ENCODE measurements at regions not wholly inside any gene's neighbourhood (a gene's known extent, or its start where the extent isn't known, plus 50 kb on each side); places are given as distances from the start of the nearest gene placed in this dataset.
"Not testable (repeated sequence)": the region's sequence is repeated elsewhere in the genome, so short reads cannot be mapped to it uniquely, and the experiment has no call there.

DNA sequence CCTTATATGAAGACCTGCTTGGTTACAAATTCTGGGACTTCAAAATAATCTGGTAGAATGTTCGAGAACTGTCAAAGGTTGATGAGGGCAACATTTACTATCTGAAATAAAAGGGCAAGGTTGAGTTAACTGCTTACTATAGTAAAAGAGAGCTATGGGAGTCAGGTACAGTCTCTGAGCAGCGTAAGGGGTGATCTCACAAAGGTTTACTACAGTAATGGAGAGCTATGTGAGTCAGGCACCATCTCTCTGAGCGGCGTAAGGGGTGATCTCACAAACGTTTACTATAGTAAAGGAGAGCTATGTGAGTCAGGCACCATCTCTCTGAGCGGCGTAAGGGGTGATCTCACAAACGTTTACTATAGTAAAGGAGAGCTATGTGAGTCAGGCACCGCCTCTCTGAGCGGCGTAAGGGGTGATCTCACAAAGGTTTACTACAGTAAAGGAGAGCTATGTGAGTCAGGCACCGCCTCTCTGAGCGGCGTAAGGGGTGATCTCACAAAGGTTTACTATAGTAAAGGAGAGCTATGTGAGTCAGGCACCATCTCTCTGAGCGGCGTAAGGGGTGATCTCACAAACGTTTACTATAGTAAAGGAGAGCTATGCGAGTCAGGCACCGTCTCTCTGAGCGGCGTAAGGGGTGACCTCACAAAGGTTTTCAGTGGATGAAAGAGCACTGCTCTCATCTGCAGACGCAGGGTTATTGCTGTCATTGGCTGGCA lies 439.6 kb upstream of the B3GAT1 start:
- DNase-seq (ENCODE audit: low read depth in 2 of 2, low spot score in 1 of 2): not testable (repeated sequence)

DNA sequence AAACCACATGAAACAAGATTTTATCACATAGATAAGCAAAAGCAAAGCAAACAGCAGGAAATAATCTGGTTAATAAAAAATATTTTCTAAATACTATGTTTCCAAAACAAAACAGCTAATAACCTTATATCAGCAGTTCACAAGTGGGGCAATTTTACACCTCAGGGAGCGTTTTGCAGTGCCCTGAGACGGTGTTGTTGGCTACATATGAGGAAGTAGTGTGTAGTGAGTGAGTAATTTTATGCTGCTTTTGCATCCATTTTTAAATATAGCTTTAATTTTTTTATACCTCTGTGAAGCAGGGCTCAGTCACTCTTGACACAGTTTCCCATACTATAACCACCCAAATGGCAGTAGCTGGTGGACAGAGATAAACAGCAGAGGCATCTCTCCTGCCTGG lies 438.5 kb upstream of the B3GAT1 start:
- DNase-seq (ENCODE audit: low read depth in 2 of 2, low spot score in 1 of 2): no peak

DNA sequence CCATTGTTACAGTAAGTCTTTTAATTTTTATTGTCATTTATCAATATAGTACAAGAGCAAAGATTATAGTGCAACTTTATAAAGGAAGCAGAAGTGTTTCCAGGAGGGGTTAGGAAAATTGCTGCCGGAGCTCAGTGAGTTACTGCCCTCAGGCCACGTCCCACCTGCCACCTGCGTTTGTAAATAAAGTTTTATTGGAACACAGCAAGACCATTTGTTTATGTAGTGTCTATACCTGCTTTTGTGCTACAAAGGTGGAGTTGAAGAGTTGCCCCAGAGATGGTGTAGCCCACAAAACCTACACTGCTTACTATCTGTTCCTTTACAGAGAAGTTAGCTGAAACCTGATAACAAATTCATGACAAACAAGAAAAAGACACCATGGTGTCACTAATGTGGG lies 437.8 kb upstream of the B3GAT1 start:
- DNase-seq (ENCODE audit: low read depth in 2 of 2, low spot score in 1 of 2): no peak

DNA sequence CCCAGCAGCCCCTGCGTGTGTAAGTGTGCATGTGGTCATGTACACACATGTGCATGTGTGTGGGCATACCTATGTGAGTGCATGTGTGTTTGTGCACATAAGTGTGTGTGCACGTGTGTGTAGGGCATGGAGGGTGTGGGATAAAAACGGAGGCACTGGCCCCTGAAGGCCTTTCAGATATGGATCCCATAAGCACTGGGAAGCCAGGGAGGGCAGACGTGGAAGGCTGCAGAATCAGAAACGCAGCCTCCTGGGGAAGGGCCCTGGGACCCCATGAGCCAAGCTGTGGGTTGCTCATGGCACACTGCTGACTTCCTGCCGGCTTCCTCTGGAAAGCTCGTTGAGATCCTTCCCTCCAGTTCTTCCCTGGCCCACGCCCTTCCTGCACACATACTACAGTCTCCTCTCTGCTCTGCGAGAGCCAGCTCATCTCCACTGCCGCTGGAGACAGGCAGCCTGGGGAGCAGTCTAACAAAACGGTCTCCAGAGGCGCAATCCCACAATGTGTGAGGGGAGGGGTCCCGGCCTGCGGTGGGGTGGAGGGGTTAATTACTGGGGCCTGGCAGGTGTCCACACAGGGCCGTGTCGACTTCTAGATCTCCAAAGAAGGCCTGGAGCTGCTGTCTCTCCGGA lies 435.2 kb upstream of the B3GAT1 start:
- DNase-seq (ENCODE audit: low read depth in 2 of 2, low spot score in 1 of 2): no peak

DNA sequence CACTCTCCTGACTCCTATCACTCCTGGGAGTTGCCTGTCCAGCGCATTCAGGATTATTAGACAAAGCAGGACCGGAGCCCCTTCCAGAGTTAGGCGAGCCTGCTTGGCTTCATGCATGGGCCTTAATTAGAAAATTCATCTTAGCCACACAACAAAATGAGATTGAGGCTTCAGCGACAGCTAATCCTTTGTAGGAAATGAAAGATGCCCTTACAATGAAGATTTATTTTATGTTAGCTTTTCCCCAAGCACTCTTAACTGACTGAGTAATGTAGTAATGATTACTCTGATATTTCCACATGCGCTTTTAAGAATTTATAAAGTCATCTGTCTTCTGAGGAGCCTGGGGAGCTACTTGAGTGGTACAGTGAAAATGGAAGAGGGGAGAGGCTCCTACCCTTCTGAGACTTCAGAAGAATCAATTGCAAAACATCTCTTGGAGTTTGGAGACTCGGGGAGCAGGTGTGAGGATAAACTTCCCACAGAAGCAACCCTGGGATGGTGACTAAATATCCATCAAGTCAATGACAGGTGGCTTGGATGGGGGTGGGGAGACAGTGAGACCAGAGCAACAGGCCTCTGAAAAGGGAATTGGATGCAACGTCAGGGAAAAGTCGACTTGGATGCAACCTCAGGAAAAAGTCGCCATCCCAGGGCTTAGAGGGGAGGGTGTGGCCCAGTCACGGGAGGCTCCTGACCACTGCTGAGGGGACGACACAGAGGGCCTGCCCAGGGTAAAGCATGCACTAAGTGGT lies 434.5 kb upstream of the B3GAT1 start:
- DNase-seq (ENCODE audit: low read depth in 2 of 2, low spot score in 1 of 2): no peak

DNA sequence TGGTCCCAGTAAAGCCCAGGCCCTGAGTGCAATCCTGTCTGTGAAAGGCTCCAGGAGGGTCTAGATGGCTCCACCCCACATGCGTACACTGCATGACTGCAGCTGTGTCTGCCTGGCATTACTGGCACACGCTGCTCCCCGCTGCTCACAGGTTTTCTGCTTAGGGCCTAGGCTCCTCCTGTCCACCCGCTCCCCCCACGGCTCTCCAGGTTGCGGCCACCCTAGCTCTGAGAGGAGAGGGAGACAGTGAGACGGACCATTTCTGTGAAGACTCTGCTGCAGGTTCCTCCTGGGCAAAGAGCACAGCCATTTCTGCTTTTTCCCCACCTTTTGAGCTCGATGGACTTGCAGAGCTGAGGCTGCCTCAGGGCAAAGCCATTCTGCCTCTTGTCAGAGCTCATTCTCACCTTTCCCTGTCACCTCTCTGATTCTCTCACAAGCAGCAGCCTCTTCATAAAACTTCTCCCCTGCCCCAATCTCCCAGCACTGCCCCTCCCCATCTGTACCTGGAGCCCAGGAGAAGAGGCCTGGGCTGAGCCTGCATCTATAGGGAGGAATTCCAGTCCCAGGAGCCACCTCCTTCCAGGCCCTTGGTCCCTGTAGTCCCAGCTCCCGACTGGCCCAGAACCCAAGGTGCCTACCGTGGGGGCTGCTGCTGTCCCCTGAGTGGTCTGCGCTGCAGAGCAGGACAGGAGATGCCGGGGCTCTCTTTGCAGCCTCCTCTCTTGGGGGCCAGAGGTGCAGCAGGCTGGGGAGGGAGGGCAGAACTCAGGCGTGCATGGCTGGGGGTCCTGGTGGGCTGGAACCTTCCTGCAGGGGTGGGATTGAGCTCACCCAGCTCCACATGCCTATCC lies 433.7 kb upstream of the B3GAT1 start:
- no peak for DNase-seq (ENCODE audit: low read depth in 2 of 2, low spot score in 1 of 2)

DNA sequence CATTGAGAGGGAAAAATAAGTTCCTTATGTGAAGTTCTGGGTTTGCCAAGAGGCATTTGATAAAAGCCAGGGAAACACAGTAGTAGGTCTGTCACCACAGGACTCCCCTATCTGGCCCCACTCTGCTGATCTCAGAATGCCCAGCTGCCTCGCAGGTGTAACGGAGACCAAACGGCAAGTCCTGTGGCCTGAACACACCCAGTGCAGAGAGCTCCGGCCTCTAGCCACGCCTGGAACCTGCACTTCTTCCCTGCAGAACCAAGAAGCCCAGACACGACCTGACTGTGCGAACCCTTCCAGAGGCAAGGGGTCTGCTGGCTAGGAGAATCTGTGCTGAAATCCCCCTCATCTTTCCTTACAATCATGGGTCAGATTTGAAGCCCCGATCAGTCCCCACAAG lies 432.8 kb upstream of the B3GAT1 start:
- no peak for DNase-seq (ENCODE audit: low read depth in 2 of 2, low spot score in 1 of 2)

DNA sequence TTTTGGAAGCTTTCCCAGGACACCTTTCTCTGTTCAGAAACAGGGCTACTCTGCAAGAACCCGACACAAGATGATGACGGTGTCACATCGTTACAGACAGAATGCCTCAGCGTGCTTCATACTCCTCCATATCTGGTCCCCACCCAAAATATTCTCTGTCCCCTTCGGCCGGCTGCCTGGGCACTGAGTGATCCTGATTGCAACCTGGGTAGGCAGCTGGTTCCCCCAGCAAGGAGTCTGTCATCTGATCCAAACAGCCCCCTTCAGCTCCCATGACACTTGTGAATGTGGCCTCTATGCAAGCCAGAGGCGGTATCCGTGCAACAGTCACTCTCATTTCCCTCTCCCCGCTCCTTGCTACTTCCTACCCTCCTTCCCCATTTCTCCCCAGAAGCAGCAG lies 431.7 kb upstream of the B3GAT1 start:
- no peak for DNase-seq (ENCODE audit: low read depth in 2 of 2, low spot score in 1 of 2)

DNA sequence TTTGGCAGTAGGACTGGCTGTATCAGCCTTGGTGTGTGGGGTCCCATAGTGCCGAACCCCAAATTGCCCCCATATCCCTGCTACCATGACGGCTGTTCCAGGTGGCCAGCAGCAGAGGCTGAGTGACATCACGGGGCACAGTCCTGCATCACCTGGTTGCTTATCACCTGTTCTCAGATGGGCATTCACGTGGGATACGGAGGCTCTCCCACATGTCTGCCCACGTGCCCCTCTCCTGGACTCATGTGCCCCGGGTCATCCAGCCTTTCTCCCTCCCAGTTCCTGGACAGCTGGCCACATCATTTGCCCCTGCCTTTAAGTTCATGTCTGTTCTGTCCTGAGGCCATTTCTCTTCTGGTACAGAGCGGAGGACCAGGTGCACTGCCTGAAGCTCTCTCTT lies 431.0 kb upstream of the B3GAT1 start:
- DNase-seq (ENCODE audit: low read depth in 2 of 2, low spot score in 1 of 2): no peak

DNA sequence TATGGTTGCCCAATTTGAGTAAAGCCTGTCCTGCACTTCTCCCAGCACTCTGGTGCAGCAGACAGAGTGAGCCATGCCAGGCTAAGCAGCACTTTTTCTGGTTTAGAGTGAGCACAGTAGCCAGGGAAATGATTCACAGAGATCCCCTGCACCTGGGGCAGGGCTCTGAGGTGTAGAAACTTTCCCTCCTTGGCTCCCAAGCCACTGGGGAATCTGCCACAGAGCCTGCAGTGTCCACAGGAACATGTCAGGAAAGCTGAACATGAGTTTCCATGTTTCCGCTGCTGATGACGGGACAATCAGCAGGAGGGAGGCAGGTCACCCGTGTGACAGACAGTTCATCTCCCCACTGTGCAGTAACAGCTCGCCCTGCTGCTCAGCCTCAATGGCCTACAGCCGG lies 429.9 kb upstream of the B3GAT1 start:
- DNase-seq (ENCODE audit: low read depth in 2 of 2, low spot score in 1 of 2): no peak

DNA sequence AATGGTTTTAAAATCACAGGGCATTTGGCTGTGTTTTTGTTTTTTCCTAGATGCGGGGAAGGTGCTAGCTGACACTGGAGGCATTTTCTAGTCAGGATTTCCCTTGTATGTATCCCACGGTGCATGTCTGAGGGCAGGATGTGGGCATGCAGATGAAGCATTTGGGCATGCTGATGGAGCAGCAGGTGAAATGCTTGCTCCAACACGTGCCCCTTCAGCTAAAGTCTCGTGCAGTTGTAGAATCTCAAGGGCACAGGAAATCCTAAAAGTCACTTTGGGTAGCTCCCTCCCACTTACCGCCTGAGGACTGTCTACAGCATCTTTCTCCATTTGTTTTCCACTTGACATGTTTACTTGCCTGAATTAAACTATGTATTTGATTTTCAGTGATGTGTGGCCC lies 429.4 kb upstream of the B3GAT1 start:
- DNase-seq (ENCODE audit: low read depth in 2 of 2, low spot score in 1 of 2): no peak

DNA sequence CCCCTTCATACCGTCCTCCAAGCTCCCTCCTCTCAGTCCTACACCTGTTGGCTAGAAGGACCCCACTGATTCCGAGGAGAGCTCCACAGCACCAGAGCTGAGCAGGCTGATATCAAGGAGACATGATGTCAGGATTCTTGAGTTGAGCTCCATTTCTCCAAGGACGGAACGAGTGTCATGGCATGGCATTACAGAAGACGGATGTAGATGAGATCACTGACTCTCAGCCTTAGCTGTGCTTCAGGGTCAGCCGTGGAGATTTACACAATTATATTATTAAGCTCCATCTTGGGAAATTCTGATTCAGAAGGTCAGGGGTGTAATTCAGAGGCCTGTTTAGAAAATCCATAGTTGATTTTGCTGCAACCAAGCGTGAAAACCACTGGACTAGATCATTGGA lies 428.9 kb upstream of the B3GAT1 start:
- no peak for DNase-seq (ENCODE audit: low read depth in 2 of 2, low spot score in 1 of 2)

DNA sequence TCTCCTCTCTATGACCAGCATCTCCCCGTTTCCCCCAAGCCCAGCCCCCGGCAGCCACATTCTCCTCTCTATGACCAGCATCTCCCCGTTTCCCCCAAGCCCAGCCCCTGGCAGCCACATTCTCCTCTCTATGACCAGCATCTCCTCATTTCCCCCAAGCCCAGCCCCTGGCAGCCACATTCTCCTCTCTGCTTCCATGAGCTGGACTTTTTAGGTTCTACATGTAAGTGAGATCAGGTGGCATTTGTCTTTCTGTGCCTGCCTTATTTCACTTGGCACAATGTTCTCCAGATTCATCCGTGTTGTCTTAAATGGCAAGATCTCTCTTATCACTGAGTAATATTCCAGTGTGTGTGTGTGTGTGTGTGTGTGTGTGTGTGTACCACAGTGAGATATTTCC lies 428.1 kb upstream of the B3GAT1 start:
- not testable (repeated sequence) for DNase-seq (ENCODE audit: low read depth in 2 of 2, low spot score in 1 of 2)

DNA sequence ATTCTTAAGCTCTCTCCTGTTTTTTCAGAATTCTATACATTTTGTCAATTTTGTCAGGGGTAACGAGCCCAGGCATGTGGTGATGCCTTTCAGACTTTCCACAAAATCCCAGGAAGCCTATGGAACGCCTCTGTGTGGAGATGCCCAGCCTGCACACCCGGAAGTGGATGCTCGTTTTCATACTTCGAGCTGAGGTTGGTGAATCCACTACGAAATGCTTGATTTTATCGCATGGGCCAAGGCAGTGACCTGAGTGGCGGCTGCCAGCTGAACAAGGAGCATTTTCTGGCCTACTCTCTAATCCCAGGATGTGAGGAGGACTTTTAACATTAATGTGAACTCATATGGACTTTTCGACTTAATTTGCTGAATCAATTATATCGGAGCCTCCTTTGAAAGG lies 426.7 kb upstream of the B3GAT1 start:
- no peak for DNase-seq (ENCODE audit: low read depth in 2 of 2, low spot score in 1 of 2)

DNA sequence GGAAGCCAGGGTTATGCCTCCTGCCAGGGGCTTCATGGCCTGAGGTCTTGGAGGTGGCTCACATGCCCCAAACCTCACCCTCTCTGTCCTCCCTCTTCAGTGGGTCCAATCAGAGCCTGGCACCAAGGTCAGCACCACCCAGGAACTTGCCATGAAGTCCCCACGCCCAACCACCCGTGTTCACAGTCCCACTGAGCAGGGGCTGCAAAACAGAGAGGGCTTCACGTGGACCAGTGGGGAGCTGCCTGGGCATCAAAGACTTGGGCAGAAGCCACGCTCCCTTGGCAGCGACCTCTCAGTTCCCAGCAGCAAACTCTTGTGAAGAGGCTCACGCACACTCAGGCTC lies 425.8 kb upstream of the B3GAT1 start:
- no peak for DNase-seq (ENCODE audit: low read depth in 2 of 2, low spot score in 1 of 2)

DNA sequence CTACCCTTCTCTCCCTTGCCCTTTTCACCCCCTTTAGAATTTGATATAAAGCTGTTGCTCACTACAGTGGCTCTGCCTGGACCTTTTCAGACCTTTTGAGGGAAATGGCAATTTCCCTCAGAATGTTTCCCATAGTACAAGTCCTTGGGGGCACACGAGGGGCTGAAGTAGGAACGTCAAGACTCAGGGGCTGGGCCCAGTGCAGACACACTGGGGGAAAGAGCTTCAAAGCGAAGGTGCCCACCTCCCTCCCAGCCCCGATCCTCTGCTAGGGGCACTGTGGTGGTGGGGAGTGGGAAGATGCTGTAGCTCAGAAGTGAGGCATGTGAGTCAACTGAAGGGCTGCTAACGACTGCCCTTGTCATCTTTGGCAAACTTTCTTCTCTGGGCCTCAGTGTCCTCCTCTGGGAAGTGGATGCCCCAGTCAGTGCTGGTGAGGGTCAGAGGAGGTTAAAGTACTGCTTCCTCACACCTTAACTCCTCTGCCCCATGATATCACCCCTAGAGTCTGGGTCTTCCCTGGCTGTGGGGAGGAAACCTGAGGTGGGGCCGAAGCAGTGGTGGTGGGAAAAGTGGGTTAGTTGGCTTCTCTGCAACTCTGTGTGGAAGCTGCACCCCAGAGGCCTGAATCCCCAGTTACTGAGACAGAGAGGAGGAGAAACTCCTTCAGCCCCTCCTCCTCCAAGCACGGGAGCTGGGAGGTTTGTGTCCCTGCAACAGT lies 425.3 kb upstream of the B3GAT1 start:
- DNase-seq (ENCODE audit: low read depth in 2 of 2, low spot score in 1 of 2): no peak

DNA sequence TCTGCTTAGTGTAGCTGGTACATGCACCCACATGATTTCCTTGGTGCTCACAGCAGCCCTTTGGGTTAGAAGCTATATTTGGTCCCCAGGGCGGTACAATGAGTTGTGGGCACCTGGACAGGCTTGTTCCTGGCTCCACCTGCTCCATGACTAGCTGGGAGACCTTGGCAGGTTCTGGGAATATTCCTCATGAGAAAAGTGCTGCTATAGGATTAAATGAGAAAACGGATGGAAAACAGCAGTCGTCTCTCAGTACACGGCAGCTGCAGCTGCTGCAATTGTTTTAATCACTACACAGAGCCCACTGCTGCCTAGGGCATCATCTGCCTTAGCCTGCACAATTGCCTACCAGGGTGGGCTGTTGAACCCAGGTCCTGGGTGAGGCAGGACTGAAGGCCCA lies 424.5 kb upstream of the B3GAT1 start:
- no peak for DNase-seq (ENCODE audit: low read depth in 2 of 2, low spot score in 1 of 2)

DNA sequence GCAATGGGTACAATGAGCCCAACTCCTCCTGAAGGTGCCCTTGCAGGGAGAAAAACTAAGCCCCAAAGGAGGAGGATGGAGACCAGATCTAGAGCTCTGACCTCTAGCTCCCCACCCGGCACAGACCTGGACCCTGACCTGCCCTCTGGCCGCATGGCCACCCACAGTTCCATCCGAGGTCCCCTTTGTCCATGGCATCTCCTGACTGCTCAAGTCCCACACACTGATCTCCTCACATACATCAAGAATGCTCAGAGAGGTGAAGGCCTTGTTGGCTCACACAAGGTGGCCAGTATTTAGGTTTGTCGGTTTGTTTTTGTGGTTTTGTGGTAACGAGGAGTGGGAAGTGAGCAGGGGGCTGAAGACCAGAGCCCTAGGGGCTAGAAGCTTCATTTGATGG lies 423.5 kb upstream of the B3GAT1 start:
- DNase-seq (ENCODE audit: low read depth in 2 of 2, low spot score in 1 of 2): no peak

DNA sequence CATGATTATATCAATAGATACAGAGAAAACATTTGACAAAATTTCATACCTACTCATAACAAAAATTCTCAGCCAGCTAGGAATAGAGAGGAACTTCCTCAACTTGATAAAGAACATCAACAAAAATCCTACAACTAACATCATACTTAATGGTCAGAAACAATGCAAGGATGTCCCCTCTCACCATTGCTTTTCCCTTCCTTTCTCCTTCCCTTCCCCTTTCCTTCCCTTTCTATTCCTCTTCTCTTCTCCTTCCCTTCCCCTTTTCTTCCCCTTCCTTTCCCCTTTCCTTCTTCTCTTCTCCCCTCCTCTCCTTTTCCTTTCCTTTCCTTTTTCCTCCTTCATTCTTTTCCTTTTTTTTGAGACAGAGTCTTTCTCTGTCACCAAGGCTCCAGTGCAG lies 418.3 kb upstream of the B3GAT1 start:
- DNase-seq (ENCODE audit: low read depth in 2 of 2, low spot score in 1 of 2): no peak

DNA sequence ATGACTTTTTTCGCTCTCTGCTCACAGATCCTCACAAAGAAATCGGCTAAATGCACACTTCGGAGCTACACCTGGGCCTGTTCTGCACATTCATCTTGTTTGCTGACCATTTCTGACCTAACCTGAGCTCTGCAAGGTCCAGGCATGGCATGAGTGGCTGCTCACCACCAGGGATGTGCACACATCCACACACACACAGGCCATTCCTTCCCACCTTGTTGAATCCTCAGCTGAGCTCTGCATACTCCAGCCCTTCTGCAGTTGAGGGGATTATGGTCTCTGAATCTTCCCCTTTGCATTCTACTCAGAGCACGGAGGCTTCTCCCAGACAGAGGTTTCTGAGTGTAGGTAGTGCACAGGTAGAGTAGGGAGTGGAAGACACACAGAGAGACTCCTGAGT lies 411.9 kb upstream of the B3GAT1 start:
- DNase-seq (ENCODE audit: low read depth in 2 of 2, low spot score in 1 of 2): no peak

DNA sequence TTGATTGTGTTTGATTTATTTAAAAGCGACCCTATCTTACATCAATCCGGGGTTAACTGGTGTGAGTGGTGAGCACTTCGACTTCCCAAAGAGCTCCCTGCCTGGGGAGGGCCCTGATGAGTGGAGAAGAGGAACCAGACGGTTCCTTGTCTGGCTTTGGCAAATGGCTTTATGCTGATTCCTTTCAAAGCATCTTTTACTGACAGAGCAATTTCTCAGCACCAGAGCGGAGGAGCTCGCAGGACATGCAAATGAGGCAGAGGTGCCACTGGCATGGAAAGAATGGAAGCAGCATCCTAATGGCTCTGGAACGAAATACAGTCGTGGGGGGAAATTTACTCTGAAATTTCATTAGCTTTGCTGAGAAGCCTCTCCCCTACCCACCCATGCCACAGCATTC lies 410.9 kb upstream of the B3GAT1 start:
- DNase-seq (ENCODE audit: low read depth in 2 of 2, low spot score in 1 of 2): no peak

All from stimulated activated CD8-positive, alpha-beta memory T cell treated with anti-CD3 and anti-CD28 coated beads, Interleukin-4, amount 100 ng/mL, for 4 hours (primary cell).